OCI-LY1 (cell line): ENCODE measurements at regions not wholly inside any gene's neighbourhood (a gene's known extent, or its start where the extent isn't known, plus 50 kb on each side); places are given as distances from the start of the nearest gene placed in this dataset.

Experiments
- CTCF ChIP-seq: fragments of 200-600 bp; sonication (generic), shearing (Covaris generic); IDR thresholded peaks from 2 replicates; pipeline ENCODE4 v1.5.1; 2017; ENCODE audit warnings: mild to moderate bottlenecking, antibody characterized with exemption, low read length, moderate library complexity, mixed read lengths
- EZH2 ChIP-seq: fragments of 200-600 bp; sonication (generic), shearing (Covaris generic); IDR thresholded peaks from 2 replicates; pipeline ENCODE4 v1.8.0; 2017; ENCODE audit warnings: borderline replicate concordance, mixed run types, mild to moderate bottlenecking, antibody characterized with exemption, low read length, moderate library complexity, mixed read lengths

- TF ChIP-seq CTCF (peak; percentile 32; the same call in 1 of the 2 replicates), EZH2 (no peak)
Measured at GRCh38 chr12:38142974-38143373, 173.6 kb upstream of the ALG10B start.
